22Rv1 (cell line): ENCODE measurements at regions not wholly inside any gene's neighbourhood (a gene's known extent, or its start where the extent isn't known, plus 50 kb on each side); places are given as distances from the start of the nearest gene placed in this dataset.

Experiments
- CTCF ChIP-seq: fragments of 450-650 bp; IDR thresholded peaks from 2 replicates; pipeline ENCODE4 v1.5.1; 2017; ENCODE audit warnings: mild to moderate bottlenecking
- ZFX ChIP-seq: fragments of 450-650 bp; IDR thresholded peaks from 2 replicates; pipeline ENCODE4 v1.6.1; 2017; ENCODE audit warnings: antibody characterized with exemption, borderline replicate concordance

GRCh38 chr18:27577265-27577664 lies 392.2 kb upstream of the CHST9 start:
- TF ChIP-seq CTCF (no peak), ZFX (no peak)
